ENCODE measurements at regions not wholly inside any gene's neighbourhood (a gene's known extent, or its start where the extent isn't known, plus 50 kb on each side); places are given as distances from the start of the nearest gene placed in this dataset.

DNA sequence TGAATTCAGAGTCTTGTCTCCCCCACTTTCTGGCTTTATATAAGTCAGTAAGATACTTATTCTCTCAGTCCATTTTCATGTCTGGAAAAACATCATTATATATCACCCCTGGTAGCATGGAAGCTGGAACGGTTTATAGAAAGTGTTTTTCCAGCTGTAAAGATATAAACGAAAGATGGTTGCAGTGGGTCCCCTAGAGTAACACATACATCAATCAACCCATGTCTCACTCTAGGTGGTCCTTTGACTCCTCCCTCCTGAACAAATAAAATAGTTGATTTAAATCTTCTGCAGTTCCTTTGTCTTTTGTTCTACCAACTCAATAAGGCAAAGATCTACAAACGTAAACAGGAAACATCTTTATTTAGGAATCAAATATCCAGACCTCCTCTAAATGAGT, 1306.1 kb upstream of the TENM3 start:
- no peak for TF ChIP-seq YY1 (IDR thresholded peaks at IDR 0.05; ENCODE audit: insufficient read depth, insufficient read length)
- TF ChIP-seq ZNF274 (IDR thresholded peaks at IDR 0.05; ENCODE audit: low read depth, low read length): no peak
- no peak for TF ChIP-seq SUZ12 (IDR thresholded peaks at IDR 0.05; ENCODE audit: extremely low read depth, insufficient read depth, insufficient read length)

All from NT2/D1 (cell line).